CD14-positive monocyte (primary cell): ENCODE measurements at regions not wholly inside any gene's neighbourhood (a gene's known extent, or its start where the extent isn't known, plus 50 kb on each side); places are given as distances from the start of the nearest gene placed in this dataset.
"Not testable (repeated sequence)": the region's sequence is repeated elsewhere in the genome, so short reads cannot be mapped to it uniquely, and the experiment has no call there.

ENCODE experiments used
- DNase-seq, 3 donors: peaks; one replicate each; pipeline ENCODE4 v3.0.0-alpha.2; 2011 to 2022
- H2AFZ ChIP-seq: 2 replicates; pipeline ENCODE4 v1.6.0; 2012; ENCODE audit warnings: mild to moderate bottlenecking, low read depth, low read length, inconsistent platforms; ENCODE audit not compliant: insufficient read depth, poor library complexity, severe bottlenecking
- H3K27ac ChIP-seq, 2 donors: 1 replicate in 1 of 2; 2 replicates in 1 of 2; pipeline ENCODE4 v1.5.1; 2012 to 2013; ENCODE audit warnings: low read length in 2 of 2, control low read depth in 1 of 2, inconsistent platforms in 1 of 2, low read depth in 1 of 2, mild to moderate bottlenecking in 1 of 2
- H3K27me3 ChIP-seq, 2 donors: one replicate each; pipeline versions ENCODE4 v1.6.0 to v1.6.1; 2011 to 2013; ENCODE audit warnings: low read length in 2 of 2; ENCODE audit not compliant: control insufficient read depth in 2 of 2, insufficient read depth in 2 of 2
- H3K36me3 ChIP-seq, 2 donors: replicated peaks in 1 of 2; 1 replicate in 1 of 2; 2 replicates in 1 of 2; pipeline versions ENCODE4 v1.5.1 to v1.6.1; 2012 to 2013; ENCODE audit warnings: low read length in 2 of 2, control low read depth in 1 of 2, inconsistent platforms in 1 of 2, mild to moderate bottlenecking in 1 of 2; ENCODE audit not compliant: insufficient read depth in 2 of 2, control insufficient read depth in 1 of 2
- H3K4me1 ChIP-seq, 2 donors: 1 replicate in 1 of 2; 2 replicates in 1 of 2; pipeline versions ENCODE4 v1.5.1 to v1.6.1; 2012 to 2013; ENCODE audit warnings: low read length in 2 of 2, control low read depth in 1 of 2, inconsistent platforms in 1 of 2, mild to moderate bottlenecking in 1 of 2, moderate library complexity in 1 of 2; ENCODE audit not compliant: insufficient read depth in 2 of 2, control insufficient read depth in 1 of 2
- H3K4me2 ChIP-seq: replicated peaks from 2 replicates; pipeline ENCODE3; 2012; ENCODE audit warnings: low read length, moderate library complexity, mild to moderate bottlenecking; ENCODE audit not compliant: poor library complexity, severe bottlenecking; ENCODE audit errors: extremely low read depth
- H3K4me3 ChIP-seq, 3 experiments: fragments of 200-600 bp in 1 of 3; sonication (generic) in 1 of 3; replicated peaks in 1 of 3; 1 replicate in 2 of 3; 2 replicates in 1 of 3; pipeline ENCODE4 v1.5.1; 2011 to 2013; ENCODE audit warnings: low read length in 3 of 3, mild to moderate bottlenecking in 3 of 3, control low read depth in 2 of 3, low read depth in 2 of 3, inconsistent platforms in 1 of 3, moderate library complexity in 1 of 3
- H3K79me2 ChIP-seq: 2 replicates; pipeline ENCODE4 v1.6.0; 2012; ENCODE audit warnings: mild to moderate bottlenecking, control low read depth, inconsistent platforms, low read length, moderate library complexity; ENCODE audit not compliant: insufficient read depth
- H3K9ac ChIP-seq: 2 replicates; pipeline ENCODE4 v1.6.0; 2017; ENCODE audit warnings: low read length, mild to moderate bottlenecking; ENCODE audit not compliant: insufficient read depth, poor library complexity, severe bottlenecking
- H3K9me3 ChIP-seq, 2 donors: replicated peaks in 1 of 2; 1 replicate in 1 of 2; 2 replicates in 1 of 2; pipeline versions ENCODE4 v1.5.1 to v1.6.1; 2012 to 2013; ENCODE audit warnings: low read length in 2 of 2, control low read depth in 1 of 2; ENCODE audit not compliant: control insufficient read depth in 1 of 2, insufficient read depth in 1 of 2
- H4K20me1 ChIP-seq: 2 replicates; pipeline ENCODE4 v1.6.0; 2012; ENCODE audit warnings: mild to moderate bottlenecking, low read length, control low read depth, moderate library complexity; ENCODE audit not compliant: insufficient read depth
- H3K27ac Mint-ChIP-seq, 7 donors: one replicate each; pipeline ENCODE4 v1.8.0; 2020; ENCODE audit warnings: mild to moderate bottlenecking in 7 of 7, mixed read lengths in 7 of 7, moderate library complexity in 6 of 7, inconsistent platforms in 2 of 7
- H3K27me3 Mint-ChIP-seq, 3 donors: one replicate each; pipeline ENCODE4 v1.8.0; 2021 to 2022; ENCODE audit warnings: low read depth in 3 of 3, mild to moderate bottlenecking in 3 of 3, mixed read lengths in 3 of 3, moderate library complexity in 3 of 3, inconsistent platforms in 1 of 3
- H3K36me3 Mint-ChIP-seq, 2 donors: one replicate each; pipeline ENCODE4 v1.8.0; 2020; ENCODE audit warnings: mixed read lengths in 2 of 2, inconsistent platforms in 1 of 2, mild to moderate bottlenecking in 1 of 2
- H3K4me1 Mint-ChIP-seq: one replicate; pipeline ENCODE4 v1.8.0; 2020; ENCODE audit warnings: mild to moderate bottlenecking, mixed read lengths
- H3K4me3 Mint-ChIP-seq, 2 donors: one replicate each; pipeline ENCODE4 v1.8.0; 2020; ENCODE audit warnings: mild to moderate bottlenecking in 2 of 2, mixed read lengths in 2 of 2, moderate library complexity in 1 of 2
- H3K9me3 Mint-ChIP-seq, 7 donors: one replicate each; pipeline ENCODE4 v1.8.0; 2020 to 2022; ENCODE audit warnings: mixed read lengths in 7 of 7, mild to moderate bottlenecking in 6 of 7, moderate library complexity in 6 of 7, inconsistent platforms in 2 of 7
- CTCF ChIP-seq: fragments of 200-600 bp; IDR thresholded peaks from one replicate; pipeline ENCODE4 v1.8.0; 2022; ENCODE audit warnings: antibody characterized with exemption, mild to moderate bottlenecking
- WGBS: methylation state at CpG from one replicate; pipeline ENCODE4 v1.1.5; 2013; ENCODE audit warnings: missing lambda C conversion rate; ENCODE audit not compliant: insufficient coverage; 5-methylcytosine and 5-hydroxymethylcytosine counted together
- intact Hi-C, 2 donors: fragments of 100-400 bp; cut with micrococcal nuclease; formaldehyde crosslinking; loops; one replicate each; pipeline versions ENCODE4 v1.15.0 to v1.15.1; 2023

- Mint-ChIP-seq H3K36me3 (no peaks in the 10 kb centered on the region), H3K4me3 (no peak overlapping the region), H3K4me1 (no peaks in the 10 kb centered on the region), H3K9me3 (peaks cover 2 to 13% (median 8%) of the 10 kb centered on the region in 7 donors), H3K27ac (no peak overlapping the region), H3K27me3 (peaks cover 0 to 2% (median 0%) of the 10 kb centered on the region in 3 donors)
- no peak for TF ChIP-seq CTCF
- Histone ChIP-seq H3K27me3 (no peaks in the 10 kb centered on the region), H4K20me1 (no peaks in the 10 kb centered on the region), H2AFZ (no peak overlapping the region), H3K4me3 (no peak overlapping the region), H3K27ac (no peak overlapping the region), H3K4me2 (no peak overlapping the region), H3K9ac (no peak overlapping the region), H3K9me3 (peaks cover 3 to 9% of the 10 kb centered on the region in 2 donors), H3K4me1 (no peaks in the 10 kb centered on the region), H3K79me2 (no peaks in the 10 kb centered on the region), H3K36me3 (no peaks in the 10 kb centered on the region)
- no peak for DNase-seq
- WGBS = no CpG with 5 or more reads among the region's 1 CpG
- intact Hi-C loops = no loop called here
Measured at GRCh38 chr9:106038266-106039001, 344.1 kb downstream of the TMEM38B start.

- Mint-ChIP-seq H3K4me3 (no peak overlapping the region), H3K27ac (no peak overlapping the region), H3K9me3 (peaks cover 2 to 13% (median 8%) of the 10 kb centered on the region in 7 donors), H3K36me3 (no peaks in the 10 kb centered on the region), H3K4me1 (no peaks in the 10 kb centered on the region), H3K27me3 (peaks cover 0 to 2% (median 0%) of the 10 kb centered on the region in 3 donors)
- no peaks in the 10 kb centered on the region for H3K36me3 ChIP-seq
- intact Hi-C loops = no loop called here
- no peaks in the 10 kb centered on the region for H3K79me2 ChIP-seq
- no peak for DNase-seq
- no peak overlapping the region for H3K27ac ChIP-seq
- H3K4me1 ChIP-seq = no peaks in the 10 kb centered on the region
- H3K9ac ChIP-seq = no peak overlapping the region
- WGBS = 97% methylated on average over 3 of the region's 5 CpGs
- no peak for TF ChIP-seq CTCF
- H3K4me2 ChIP-seq = no peak overlapping the region
- H4K20me1 ChIP-seq = no peaks in the 10 kb centered on the region
- H3K27me3 ChIP-seq = no peaks in the 10 kb centered on the region
- no peak overlapping the region for H3K4me3 ChIP-seq
- no peak overlapping the region for H2AFZ ChIP-seq
- peaks cover 3 to 9% of the 10 kb centered on the region in 2 donors for H3K9me3 ChIP-seq
Measured at GRCh38 chr9:106039151-106039935, 345.0 kb downstream of the TMEM38B start.

- intact Hi-C loops, H3K27me3 ChIP-seq, H3K36me3 ChIP-seq, H3K27me3 Mint-ChIP-seq, H3K4me1 Mint-ChIP-seq, H3K27ac Mint-ChIP-seq, H3K9ac ChIP-seq, H3K4me2 ChIP-seq, H2AFZ ChIP-seq, H3K36me3 Mint-ChIP-seq, DNase-seq, H3K4me1 ChIP-seq, H3K79me2 ChIP-seq, H4K20me1 ChIP-seq, H3K27ac ChIP-seq, H3K4me3 Mint-ChIP-seq, H3K4me3 ChIP-seq: not testable (repeated sequence)
- H3K9me3 ChIP-seq = peaks cover 0 to 13% of the 10 kb centered on the region in 2 donors
- peaks cover 2 to 12% (median 7%) of the 10 kb centered on the region in 7 donors for H3K9me3 Mint-ChIP-seq
- WGBS = no CpG with 5 or more reads among the region's 1 CpG
Measured at GRCh38 chr9:106041920-106042319, 347.6 kb downstream of the TMEM38B start.
